Hippocampal formation (tissue), 2 donors: ENCODE measurements at regions not wholly inside any gene's neighbourhood (a gene's known extent, or its start where the extent isn't known, plus 50 kb on each side); places are given as distances from the start of the nearest gene placed in this dataset.
A peak's percentile ranks its signal among the peaks of the same experiment; 100 is the strongest.

Source experiments
- DNase-seq, 2 donors: peaks; one replicate each; lab custom pipeline; 2025; lab: John Stamatoyannopoulos, UW

GRCh38 chr4:58205446-58206235 is 1095.5 kb upstream of the IGFBP7 start:
- DNase-seq, result no peak

GRCh38 chr4:58192217-58192616 is 1082.0 kb upstream of the IGFBP7 start:
- no peak for DNase-seq

- DNase-seq, result no peak
Observed at GRCh38 chr4:58191109-58191508, 1080.9 kb upstream of the IGFBP7 start.

GRCh38 chr4:58188316-58188715 is 1078.1 kb upstream of the IGFBP7 start:
- DNase-seq, result no peak

- DNase-seq, result no peak
Observed at GRCh38 chr4:58175024-58175423, 1064.8 kb upstream of the IGFBP7 start.

- DNase-seq, result no peak
Observed at GRCh38 chr4:58166490-58166889, 1056.3 kb upstream of the IGFBP7 start.

- DNase-seq, result no peak
Observed at GRCh38 chr4:58163156-58163555, 1053.0 kb upstream of the IGFBP7 start.

- DNase-seq, result no peak
Observed at GRCh38 chr4:58149404-58150085, 1039.4 kb upstream of the IGFBP7 start.

- DNase-seq, result no peak
Observed at GRCh38 chr4:58144721-58145120, 1034.5 kb upstream of the IGFBP7 start.

GRCh38 chr4:58138786-58139668 is 1028.8 kb upstream of the IGFBP7 start:
- DNase-seq, result peak in 1 of 2 donors; percentile 8

GRCh38 chr4:58136604-58137003 is 1026.4 kb upstream of the IGFBP7 start:
- DNase-seq, result no peak

- DNase-seq, result no peak
Observed at GRCh38 chr4:58127680-58128079, 1017.5 kb upstream of the IGFBP7 start.

- DNase-seq, result no peak
Observed at GRCh38 chr4:58119298-58119697, 1009.1 kb upstream of the IGFBP7 start.

- DNase-seq, result no peak
Observed at GRCh38 chr4:58113126-58113525, 1002.9 kb upstream of the IGFBP7 start.

- DNase-seq, result no peak
Observed at GRCh38 chr4:58111818-58112217, 1001.6 kb upstream of the IGFBP7 start.

- DNase-seq, result no peak
Observed at GRCh38 chr4:58093352-58093751, 983.2 kb upstream of the IGFBP7 start.

- no peak for DNase-seq
Observed at GRCh38 chr4:58090539-58090938, 980.4 kb upstream of the IGFBP7 start.

GRCh38 chr4:58081356-58081755 is 971.2 kb upstream of the IGFBP7 start:
- DNase-seq, result no peak

- DNase-seq, result no peak
Observed at GRCh38 chr4:58075724-58076123, 965.5 kb upstream of the IGFBP7 start.

GRCh38 chr4:58074382-58074781 is 964.2 kb upstream of the IGFBP7 start:
- DNase-seq, result no peak

GRCh38 chr4:58070726-58071125 is 960.5 kb upstream of the IGFBP7 start:
- no peak for DNase-seq

GRCh38 chr4:58064653-58065052 is 954.5 kb upstream of the IGFBP7 start:
- DNase-seq, result no peak
